Esophagus muscularis mucosa (tissue), 4 donors: ENCODE measurements at regions not wholly inside any gene's neighbourhood (a gene's known extent, or its start where the extent isn't known, plus 50 kb on each side); places are given as distances from the start of the nearest gene placed in this dataset.

ENCODE experiments used
- DNase-seq: peaks from one replicate; pipeline ENCODE4 v3.0.0-alpha.2; 2017; ENCODE audit errors: extremely low spot score
- H3K27ac ChIP-seq, 4 donors: fragments of 200-600 bp; sonication (generic); replicated peaks in 1 of 4; 1 replicate in 3 of 4; 2 replicates in 1 of 4; pipeline ENCODE4 v1.5.1; 2016 to 2019; ENCODE audit warnings: mild to moderate bottlenecking in 1 of 4
- H3K27me3 ChIP-seq, 4 donors: fragments of 200-600 bp; sonication (generic); one replicate each; pipeline versions ENCODE4 v1.5.1 to v1.6.0; 2016 to 2019
- H3K36me3 ChIP-seq, 4 donors: fragments of 200-600 bp; sonication (generic); one replicate each; pipeline ENCODE4 v1.5.1; 2016 to 2019
- H3K4me1 ChIP-seq, 4 donors: fragments of 200-600 bp; sonication (generic); one replicate each; pipeline ENCODE4 v1.5.1; 2016 to 2019
- H3K4me3 ChIP-seq, 4 donors: fragments of 200-600 bp; sonication (generic); 1 replicate in 2 of 4; 2 replicates in 2 of 4; pipeline ENCODE4 v1.5.1; 2016 to 2019; ENCODE audit warnings: mild to moderate bottlenecking in 4 of 4, moderate library complexity in 1 of 4
- H3K9me3 ChIP-seq, 4 donors: fragments of 200-600 bp; sonication (generic); 1 replicate in 3 of 4; 2 replicates in 1 of 4; pipeline ENCODE4 v1.5.1; 2016 to 2019
- CTCF ChIP-seq, 3 experiments: fragments of 200-600 bp in 2 of 3; fragments of 450-650 bp in 1 of 3; sonication (generic) in 2 of 3; IDR thresholded peaks; one replicate each; pipeline ENCODE4 v1.5.1; 2017 to 2019; ENCODE audit warnings: antibody characterized with exemption in 3 of 3, mild to moderate bottlenecking in 2 of 3, moderate library complexity in 1 of 3
- EP300 ChIP-seq: sonication (generic); formaldehyde crosslinking; IDR thresholded peaks from one replicate; pipeline ENCODE4 v1.6.1; 2017; ENCODE audit warnings: antibody characterized with exemption
- POLR2A ChIP-seq: fragments of 450-650 bp; IDR thresholded peaks from one replicate; pipeline ENCODE4 v1.6.1; 2017; ENCODE audit warnings: antibody characterized with exemption, moderate library complexity, mild to moderate bottlenecking, low read depth
- POLR2AphosphoS5 ChIP-seq, 2 donors: sonication (generic); formaldehyde crosslinking; IDR thresholded peaks; one replicate each; pipeline ENCODE4 v1.6.1; 2017; ENCODE audit warnings: antibody characterized with exemption in 2 of 2
- whole genome bisulfite sequencing: methylation state at CpG from one replicate; pipeline ENCODE4 v1.1.5; 2018; 5-methylcytosine and 5-hydroxymethylcytosine counted together
- intact Hi-C: fragments of 100-400 bp; cut with DNase I; formaldehyde crosslinking; loops from one replicate; pipeline ENCODE4 v1.15.1; 2023

GRCh38 chr4:152221816-152222516 is 313.9 kb downstream of the FBXW7 start:
- H3K4me1 ChIP-seq, result no peaks in the 10 kb centered on the region
- H3K27me3 ChIP-seq, result no peaks in the 10 kb centered on the region
- 87% methylated on average over 10 of the region's 10 CpGs for WGBS
- intact Hi-C loops, result no loop called here
- no peak for TF ChIP-seq POLR2AphosphoS5 (IDR thresholded peaks at IDR 0.05)
- no peak for TF ChIP-seq EP300
- TF ChIP-seq CTCF (IDR thresholded peaks at IDR 0.05), result no peak
- TF ChIP-seq POLR2A, result no peak
- H3K9me3 ChIP-seq, result no peaks in the 10 kb centered on the region
- H3K36me3 ChIP-seq, result no peaks in the 10 kb centered on the region
- H3K27ac ChIP-seq, result no peak overlapping the region
- peak; percentile 50 for DNase-seq
- no peak overlapping the region for H3K4me3 ChIP-seq

- TF ChIP-seq EP300, result no peak
- no peak for TF ChIP-seq POLR2A
- TF ChIP-seq CTCF (IDR thresholded peaks at IDR 0.05), result no peak
- TF ChIP-seq POLR2AphosphoS5 (IDR thresholded peaks at IDR 0.05), result no peak
- intact Hi-C loops, result no loop called here
- no peaks in the 10 kb centered on the region for H3K4me1 ChIP-seq
- H3K36me3 ChIP-seq, result no peaks in the 10 kb centered on the region
- DNase-seq, result peak; percentile 87
- H3K27ac ChIP-seq, result no peak overlapping the region
- H3K9me3 ChIP-seq, result peaks cover 0 to under 1% (median 0%) of the 10 kb centered on the region in 4 donors
- no peaks in the 10 kb centered on the region for H3K27me3 ChIP-seq
- 95% methylated on average over 2 of the region's 2 CpGs for WGBS
- no peak overlapping the region for H3K4me3 ChIP-seq
These were observed 315.7 kb downstream of the FBXW7 start for GRCh38 chr4:152220201-152220666.

GRCh38 chr4:152218576-152218975 is 317.3 kb downstream of the FBXW7 start:
- peak; percentile 57 for DNase-seq
- no peaks in the 10 kb centered on the region for H3K4me1 ChIP-seq
- no peak overlapping the region for H3K4me3 ChIP-seq
- no peak overlapping the region for H3K27ac ChIP-seq
- no peaks in the 10 kb centered on the region for H3K36me3 ChIP-seq
- intact Hi-C loops, result no loop called here
- TF ChIP-seq POLR2AphosphoS5 (IDR thresholded peaks at IDR 0.05) (no peak), CTCF (IDR thresholded peaks at IDR 0.05) (no peak), POLR2A (no peak), EP300 (no peak)
- H3K27me3 ChIP-seq, result no peaks in the 10 kb centered on the region
- peaks cover 0 to 8% (median 3%) of the 10 kb centered on the region in 4 donors for H3K9me3 ChIP-seq
- WGBS, result 86% methylated on average over 4 of the region's 4 CpGs

- no peaks in the 10 kb centered on the region for H3K4me1 ChIP-seq
- intact Hi-C loops, result no loop called here
- no peaks in the 10 kb centered on the region for H3K36me3 ChIP-seq
- TF ChIP-seq POLR2AphosphoS5 (IDR thresholded peaks at IDR 0.05) (no peak), POLR2A (no peak), EP300 (no peak), CTCF (IDR thresholded peaks at IDR 0.05) (no peak)
- peak; percentile 14 for DNase-seq
- whole genome bisulfite sequencing, result 71% methylated on average over 3 of the region's 3 CpGs
- no peak overlapping the region for H3K4me3 ChIP-seq
- no peaks in the 10 kb centered on the region for H3K27me3 ChIP-seq
- H3K9me3 ChIP-seq, result peaks cover 0 to 8% (median 3%) of the 10 kb centered on the region in 4 donors
- no peak overlapping the region for H3K27ac ChIP-seq
These were observed 318.0 kb downstream of the FBXW7 start for GRCh38 chr4:152217896-152218295.
